IPS-20b (cell line): ENCODE measurements at regions not wholly inside any gene's neighbourhood (a gene's known extent, or its start where the extent isn't known, plus 50 kb on each side); places are given as distances from the start of the nearest gene placed in this dataset.

Experiments
- H3K27ac ChIP-seq: one replicate; pipeline ENCODE4 v1.5.1; 2013; ENCODE audit warnings: low read length
- H3K27me3 ChIP-seq: 2 replicates; pipeline ENCODE4 v1.6.1; 2013; ENCODE audit warnings: mild to moderate bottlenecking, low read length, inconsistent platforms; ENCODE audit not compliant: insufficient read depth
- H3K36me3 ChIP-seq: 2 replicates; pipeline ENCODE4 v1.6.1; 2013; ENCODE audit warnings: low read depth, mild to moderate bottlenecking, inconsistent platforms, low read length, moderate library complexity; ENCODE audit not compliant: insufficient read depth
- H3K4me1 ChIP-seq: 2 replicates; pipeline ENCODE4 v1.6.1; 2013; ENCODE audit warnings: mild to moderate bottlenecking, control low read depth, inconsistent platforms, low read length, moderate library complexity; ENCODE audit not compliant: insufficient read depth
- H3K4me3 ChIP-seq: 2 replicates; pipeline ENCODE4 v1.5.1; 2013; ENCODE audit warnings: mild to moderate bottlenecking, low read length, inconsistent platforms
- H3K9ac ChIP-seq: 2 replicates; pipeline ENCODE4 v1.6.1; 2013; ENCODE audit warnings: low read depth, mild to moderate bottlenecking, inconsistent platforms, low read length, moderate library complexity
- H3K9me3 ChIP-seq: 2 replicates; pipeline ENCODE4 v1.6.1; 2013; ENCODE audit warnings: mild to moderate bottlenecking, low read depth, low read length, inconsistent platforms; ENCODE audit not compliant: insufficient read depth

DNA sequence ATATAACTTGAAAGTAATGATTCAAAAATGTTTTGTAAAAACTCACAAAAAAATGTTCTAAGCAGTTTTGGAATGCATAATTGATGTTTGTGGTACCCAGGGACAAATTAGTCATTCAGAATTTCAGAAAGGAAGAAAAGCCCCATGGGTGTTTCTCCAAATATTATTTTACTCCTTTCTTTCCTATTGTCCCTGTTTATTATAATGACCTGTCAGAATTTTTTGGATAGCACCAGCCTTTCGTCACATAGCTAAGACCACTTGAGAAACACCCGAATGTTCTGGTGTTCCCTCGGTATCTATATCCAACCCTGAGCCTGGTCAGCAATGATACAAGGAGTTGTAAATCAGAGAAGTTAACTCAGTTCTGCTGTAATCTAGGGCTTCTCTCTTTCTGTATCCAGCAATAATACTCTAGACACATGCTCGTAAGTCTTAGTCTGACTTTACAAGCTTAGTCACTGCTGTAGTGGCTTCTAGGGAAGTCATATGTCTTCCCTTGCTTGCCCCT is 64.8 kb upstream of the MEOX2 start:
- no peaks in the 10 kb centered on the region for H3K36me3 ChIP-seq

DNA sequence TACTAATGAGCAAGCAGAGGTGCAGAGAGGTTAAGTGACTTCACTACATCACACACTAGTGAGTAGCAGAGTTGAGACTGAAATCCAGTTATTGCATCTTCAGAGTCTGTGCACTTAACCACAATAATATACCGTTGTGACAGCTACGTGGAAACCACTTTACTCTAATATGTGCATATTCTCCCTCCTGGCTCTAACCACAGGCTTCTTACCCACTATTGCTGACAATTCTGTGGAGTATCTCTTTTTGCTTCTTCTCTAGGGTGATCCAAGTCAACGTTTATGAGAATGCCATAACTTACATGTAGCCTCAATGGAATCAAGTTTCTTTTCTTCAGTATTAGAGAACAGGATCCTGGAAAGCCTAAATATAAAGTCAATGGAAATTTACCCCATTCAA is 64.2 kb upstream of the MEOX2 start:
- Histone ChIP-seq H3K9me3 (no peaks in the 10 kb centered on the region), H3K9ac (no peak overlapping the region), H3K4me3 (no peak overlapping the region), H3K27ac (no peak overlapping the region), H3K27me3 (no peaks in the 10 kb centered on the region), H3K4me1 (no peaks in the 10 kb centered on the region), H3K36me3 (no peaks in the 10 kb centered on the region)

More for the DNA sequence above, 64.8 kb upstream of the MEOX2 start:
- no peaks in the 10 kb centered on the region for H3K27me3 ChIP-seq
- no peak overlapping the region for H3K9ac ChIP-seq
- H3K9me3 ChIP-seq: no peaks in the 10 kb centered on the region
- H3K27ac ChIP-seq: no peak overlapping the region
- no peaks in the 10 kb centered on the region for H3K4me1 ChIP-seq
- no peak overlapping the region for H3K4me3 ChIP-seq

DNA sequence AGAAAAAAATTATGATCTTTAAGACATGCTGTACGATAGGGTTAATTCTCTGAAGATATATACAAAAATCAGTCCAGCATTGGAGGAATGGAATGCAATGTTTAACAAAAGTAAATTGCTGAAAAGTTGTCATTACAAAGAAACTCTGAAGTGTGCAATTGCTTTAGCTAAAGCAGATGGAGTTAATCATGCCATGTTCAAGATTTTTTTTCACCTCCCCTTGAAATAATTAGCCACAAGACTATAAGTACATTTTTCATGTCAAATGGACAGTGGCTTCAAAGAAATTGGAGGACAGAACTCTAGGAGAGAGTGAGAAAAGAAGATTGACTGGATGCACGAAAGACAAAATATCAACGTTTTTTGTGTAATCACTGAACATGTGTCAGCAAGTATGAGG is 63.1 kb upstream of the MEOX2 start:
- H3K27me3 ChIP-seq: no peaks in the 10 kb centered on the region
- H3K36me3 ChIP-seq: no peaks in the 10 kb centered on the region
- H3K4me3 ChIP-seq: no peak overlapping the region
- H3K4me1 ChIP-seq: no peaks in the 10 kb centered on the region
- H3K27ac ChIP-seq: no peak overlapping the region
- H3K9me3 ChIP-seq: no peaks in the 10 kb centered on the region
- no peak overlapping the region for H3K9ac ChIP-seq

DNA sequence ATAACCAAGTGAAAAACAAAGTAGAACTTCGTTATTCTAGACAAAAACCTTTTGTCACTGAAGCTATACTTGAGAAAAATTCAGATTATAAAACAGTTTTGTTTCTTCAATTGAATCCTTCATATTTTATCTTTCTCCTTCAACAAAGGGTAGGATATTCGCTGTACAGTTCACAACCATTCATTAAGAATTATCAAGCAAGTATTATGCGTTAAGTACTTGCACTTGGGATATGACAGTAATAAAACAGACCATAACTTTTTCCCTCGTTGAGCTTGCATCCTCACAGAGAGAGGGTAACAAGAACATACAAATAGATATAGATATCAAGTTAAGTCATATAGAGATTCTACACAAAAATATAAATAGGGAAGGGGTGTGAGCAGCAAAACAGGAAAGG is 61.2 kb upstream of the MEOX2 start:
- Histone ChIP-seq H3K36me3 (no peaks in the 10 kb centered on the region), H3K4me3 (no peak overlapping the region), H3K27ac (no peak overlapping the region), H3K9ac (no peak overlapping the region), H3K27me3 (no peaks in the 10 kb centered on the region), H3K9me3 (no peaks in the 10 kb centered on the region), H3K4me1 (no peaks in the 10 kb centered on the region)

DNA sequence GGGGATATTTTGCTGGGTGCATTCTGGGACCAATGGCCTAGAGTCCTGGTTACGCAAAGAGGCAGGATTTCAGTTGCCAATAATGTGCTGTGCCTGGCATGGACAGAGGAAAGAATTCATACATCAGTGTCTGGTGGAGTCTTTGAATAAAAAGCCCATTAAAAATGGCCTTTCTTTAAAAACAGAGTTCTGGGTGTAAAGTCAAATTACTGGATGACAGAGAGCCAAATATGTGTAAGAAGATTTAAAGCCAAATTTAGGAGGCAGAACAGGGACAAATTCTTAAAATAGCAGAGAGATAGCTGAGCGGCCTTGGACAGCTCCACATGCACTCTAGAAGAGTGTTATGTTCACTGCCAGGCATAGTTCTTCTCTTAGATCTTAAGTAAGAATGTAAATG is 60.8 kb upstream of the MEOX2 start:
- no peak overlapping the region for H3K9ac ChIP-seq
- H3K27me3 ChIP-seq: no peaks in the 10 kb centered on the region
- no peaks in the 10 kb centered on the region for H3K4me1 ChIP-seq
- H3K4me3 ChIP-seq: no peak overlapping the region
- H3K27ac ChIP-seq: no peak overlapping the region
- no peaks in the 10 kb centered on the region for H3K9me3 ChIP-seq
- no peaks in the 10 kb centered on the region for H3K36me3 ChIP-seq

DNA sequence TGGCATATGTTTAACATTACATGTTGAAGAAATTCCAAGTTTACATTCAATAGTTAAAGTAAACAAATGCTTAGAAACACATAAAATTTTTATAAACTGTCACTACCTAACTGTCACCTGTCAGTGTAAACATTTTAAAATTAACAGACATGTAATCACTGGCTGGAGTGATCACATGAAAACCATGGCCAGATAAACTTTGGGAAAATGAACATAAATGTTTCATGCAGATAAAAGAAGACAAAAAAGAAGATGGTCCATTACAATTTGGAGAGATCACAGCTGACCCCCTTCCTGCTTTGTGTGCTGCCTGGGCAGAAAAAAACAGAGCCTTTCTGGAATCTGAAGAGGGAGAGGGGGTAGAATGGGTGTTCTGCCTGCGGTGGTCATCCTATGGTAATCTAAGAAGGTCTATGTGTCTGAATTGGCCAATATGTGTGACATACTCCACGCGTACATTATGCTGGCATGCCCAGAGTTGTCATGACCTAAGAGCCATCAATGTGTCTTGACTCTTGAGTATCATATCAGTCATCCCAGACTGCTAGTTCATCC is 57.5 kb upstream of the MEOX2 start:
- H3K9ac ChIP-seq: no peak overlapping the region
- no peak overlapping the region for H3K27ac ChIP-seq
- no peak overlapping the region for H3K4me3 ChIP-seq
- no peaks in the 10 kb centered on the region for H3K9me3 ChIP-seq
- no peaks in the 10 kb centered on the region for H3K36me3 ChIP-seq
- H3K27me3 ChIP-seq: no peaks in the 10 kb centered on the region
- no peaks in the 10 kb centered on the region for H3K4me1 ChIP-seq

DNA sequence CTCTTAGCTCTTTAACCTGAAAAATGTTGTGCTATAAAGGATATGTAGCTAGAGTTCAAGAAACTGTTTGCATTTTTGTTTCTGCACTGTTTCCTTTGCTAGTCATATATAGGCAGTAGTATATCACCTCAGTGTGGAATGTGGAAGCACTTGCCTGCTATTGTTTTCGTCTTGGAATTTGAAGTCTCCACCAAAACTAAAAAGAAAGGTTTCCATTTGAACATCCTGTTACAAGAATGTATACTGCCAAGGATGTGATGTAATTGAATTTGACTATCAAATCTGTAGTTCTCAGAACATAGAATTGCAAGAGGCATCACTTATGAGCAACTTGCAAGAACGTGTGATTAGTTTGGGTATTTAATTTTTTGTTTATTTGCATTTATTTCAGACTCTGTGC is 51.1 kb upstream of the MEOX2 start:
- peaks cover 4% of the 10 kb centered on the region; the same call in 1 of the 2 replicates for H3K4me1 ChIP-seq
- no peak overlapping the region for H3K27ac ChIP-seq
- H3K36me3 ChIP-seq: no peaks in the 10 kb centered on the region
- H3K27me3 ChIP-seq: no peaks in the 10 kb centered on the region
- H3K9ac ChIP-seq: no peak overlapping the region
- H3K9me3 ChIP-seq: no peaks in the 10 kb centered on the region
- H3K4me3 ChIP-seq: no peak overlapping the region
